ENCODE measurements at regions not wholly inside any gene's neighbourhood (a gene's known extent, or its start where the extent isn't known, plus 50 kb on each side); places are given as distances from the start of the nearest gene placed in this dataset.
"Not testable (repeated sequence)": the region's sequence is repeated elsewhere in the genome, so short reads cannot be mapped to it uniquely, and the experiment has no call there.

DNA sequence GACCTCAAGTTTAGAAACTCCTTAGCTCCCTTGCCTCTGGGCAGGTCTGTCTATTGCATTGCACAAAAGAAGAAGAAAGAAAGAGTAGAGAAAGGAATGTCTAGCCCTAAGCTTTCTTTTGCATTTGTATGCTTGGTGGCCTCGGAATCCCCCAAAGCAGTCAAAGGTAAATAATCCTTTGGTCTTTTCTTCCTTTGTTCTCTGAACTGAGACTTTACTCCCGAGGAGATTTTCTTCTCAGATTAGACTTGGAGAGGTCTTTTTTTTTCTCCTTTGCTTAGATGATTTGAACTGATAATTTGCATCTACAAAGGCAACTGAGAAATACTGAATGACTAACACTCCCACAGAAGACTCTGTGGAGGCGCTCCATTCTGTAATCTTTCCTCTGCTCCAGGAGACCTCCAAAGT, 93.2 kb downstream of the AKR1D1 start:
- DNase-seq, result no peak

DNA sequence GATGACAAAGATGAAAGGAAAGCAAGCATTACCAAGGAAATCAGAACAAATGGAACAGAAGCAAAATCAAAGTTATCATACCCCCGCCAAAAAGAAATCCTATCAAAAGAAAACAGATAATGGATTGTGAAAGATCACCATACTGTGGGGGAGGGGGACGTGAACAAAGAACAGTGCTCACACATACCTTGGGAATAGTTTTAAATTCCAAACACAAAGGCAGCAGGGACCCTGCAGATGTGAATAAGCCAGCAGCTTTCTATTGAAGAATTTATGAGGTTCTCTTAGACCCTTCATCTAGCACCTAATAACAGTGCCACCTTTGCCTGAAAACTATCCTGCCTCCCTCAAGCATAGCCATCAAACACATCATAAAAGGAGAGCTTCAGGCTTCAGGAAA, 94.0 kb downstream of the AKR1D1 start:
- no peak for DNase-seq

DNA sequence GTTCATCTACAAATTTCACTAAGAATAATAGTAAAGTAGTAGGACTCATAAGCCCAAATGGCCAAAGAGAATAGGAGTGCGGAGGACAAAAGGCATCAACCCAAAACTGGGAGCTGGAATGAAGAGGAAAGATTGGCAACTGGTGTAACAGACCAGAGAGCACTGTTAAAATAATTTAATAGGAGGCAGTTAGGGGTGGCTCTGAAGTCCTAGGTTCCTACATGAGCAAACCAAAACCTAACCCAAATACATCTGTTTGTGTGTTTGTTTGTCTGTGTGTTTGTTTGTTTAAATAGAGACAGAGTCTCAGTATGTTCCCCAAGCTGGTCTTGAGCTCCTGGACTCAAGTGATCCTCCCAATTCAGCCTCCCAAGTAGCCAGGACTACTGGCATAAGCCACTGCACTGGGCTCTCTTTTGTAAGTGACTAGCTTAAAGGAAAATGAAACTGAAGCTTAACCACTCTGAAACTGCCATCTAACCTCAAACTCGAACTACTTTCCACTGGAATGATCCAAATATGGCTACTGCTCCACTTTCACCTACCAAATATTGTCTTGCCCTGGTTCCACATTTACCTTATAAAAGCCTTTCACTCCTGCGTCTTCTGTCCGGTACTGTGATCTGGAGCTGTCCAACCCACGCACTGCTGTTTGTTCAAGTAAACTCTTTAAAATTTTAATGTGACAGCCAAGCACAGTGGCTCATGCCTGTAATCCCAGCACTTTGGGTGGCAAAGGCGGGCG, 94.9 kb downstream of the AKR1D1 start:
- DNase-seq, result peak; percentile 24 to 49 (median 35)

DNA sequence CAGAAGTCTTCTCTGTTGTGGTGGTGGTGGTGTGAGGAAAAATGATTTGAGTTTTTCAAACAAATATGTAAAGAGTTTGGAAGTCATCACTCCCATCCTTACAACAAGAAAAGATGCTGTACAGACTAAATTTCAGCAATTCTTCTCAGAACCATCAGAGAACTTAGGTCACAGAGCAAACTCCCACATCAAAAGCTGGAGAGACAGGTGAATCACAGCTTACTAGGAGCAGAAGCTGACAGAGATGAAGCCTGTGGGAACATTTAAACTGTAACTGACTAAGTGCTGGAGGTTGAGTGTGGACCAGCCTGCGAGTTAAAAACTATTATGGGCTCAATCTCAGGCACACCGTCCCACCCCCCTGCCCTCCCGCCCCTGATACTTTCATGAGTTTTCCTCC, 97.3 kb downstream of the AKR1D1 start:
- DNase-seq, result no peak

DNA sequence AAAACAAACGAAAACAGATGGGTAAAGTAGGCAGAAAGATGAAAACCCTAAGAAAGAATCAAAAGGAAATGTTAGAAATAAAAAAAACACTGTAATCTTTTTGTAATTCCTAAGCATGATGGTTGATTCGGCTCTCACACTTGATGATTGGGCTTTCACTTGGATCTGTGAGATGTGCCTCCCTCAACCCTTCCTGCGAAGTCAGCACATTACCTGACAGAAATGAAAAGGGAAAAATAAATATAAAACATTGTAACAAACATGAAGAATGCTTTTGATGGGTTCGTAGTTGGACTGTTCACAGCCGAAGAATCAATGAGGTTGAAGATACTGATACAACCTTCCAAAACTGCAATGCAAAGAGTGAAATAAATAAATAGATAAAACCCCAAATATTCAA, 99.8 kb downstream of the AKR1D1 start:
- DNase-seq, result no peak

DNA sequence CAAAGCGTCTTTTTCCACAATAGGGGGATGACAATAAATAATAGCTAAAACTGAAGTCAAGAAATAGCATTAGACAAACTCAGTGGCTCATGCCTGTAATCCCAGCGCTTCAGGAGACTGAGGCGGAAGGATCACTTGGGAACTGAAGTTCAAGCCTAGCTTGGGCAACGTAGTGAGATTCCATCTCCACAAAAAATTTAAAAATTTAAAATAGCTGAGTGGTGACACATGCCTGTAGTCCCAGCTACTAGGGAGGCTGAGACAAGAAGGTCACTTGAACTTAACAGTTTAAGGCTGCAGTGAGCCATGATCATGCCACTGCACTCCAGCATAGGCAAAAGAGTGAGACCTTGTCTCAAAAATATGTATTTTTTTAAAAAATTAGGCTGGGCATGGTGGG, 107.9 kb downstream of the AKR1D1 start:
- DNase-seq, result no peak

DNA sequence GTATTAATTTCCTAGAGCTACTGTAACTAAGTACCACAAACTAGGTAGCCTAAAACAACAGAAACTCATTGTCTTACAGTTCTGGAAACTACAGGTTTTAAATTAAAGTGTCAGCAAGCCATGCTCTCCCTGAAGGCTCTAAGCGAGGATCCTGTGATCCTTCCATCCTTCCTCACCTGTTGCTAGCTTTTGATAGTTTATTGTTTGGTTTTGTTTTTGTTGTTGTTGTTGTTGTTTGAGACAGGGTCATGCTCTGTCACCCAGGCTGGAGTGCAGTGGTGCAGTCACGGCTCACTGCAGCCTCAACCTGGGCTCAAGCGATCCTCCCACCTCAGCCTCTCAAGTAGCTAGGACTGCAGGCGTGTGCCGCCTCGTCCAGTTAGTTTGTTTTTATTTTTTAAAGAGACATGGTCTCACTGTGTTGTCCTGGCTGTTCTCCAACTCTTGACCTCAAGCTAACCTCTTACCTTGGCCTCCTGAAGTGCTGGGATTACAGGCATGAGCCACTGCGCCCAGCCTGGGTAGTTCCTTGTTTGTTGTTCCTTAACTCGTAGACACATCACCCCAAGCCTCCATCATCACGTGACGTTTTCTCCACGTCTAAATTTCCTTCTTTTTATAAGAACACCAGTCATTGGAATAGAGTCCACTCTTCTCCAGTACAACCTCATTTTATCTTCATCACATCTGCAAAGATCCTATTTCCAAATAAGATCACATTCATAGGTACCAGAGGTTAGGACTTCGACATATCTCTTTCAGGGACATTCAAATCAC, 109.1 kb downstream of the AKR1D1 start:
- DNase-seq, result no peak

DNA sequence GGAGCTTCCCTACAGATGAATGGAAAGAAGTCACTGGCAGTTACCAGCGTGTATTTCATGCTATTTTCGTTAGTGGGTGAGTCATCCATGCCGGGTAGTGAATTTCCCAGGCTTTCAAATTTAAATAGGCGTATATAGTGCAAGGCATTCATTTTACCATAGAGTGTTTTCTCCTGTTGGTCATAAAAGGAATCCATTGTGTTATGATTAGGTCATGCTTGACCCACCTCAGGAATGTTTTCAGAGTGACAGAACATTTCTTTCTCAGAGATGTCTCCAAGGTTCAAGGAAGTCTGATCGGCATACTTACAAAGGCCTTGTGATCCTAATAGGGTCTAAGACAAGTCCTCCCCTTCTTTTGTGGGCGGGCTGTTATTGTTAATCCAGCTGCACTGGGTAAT, 110.7 kb downstream of the AKR1D1 start:
- peak; percentile 41 to 82 (median 73) for DNase-seq

DNA sequence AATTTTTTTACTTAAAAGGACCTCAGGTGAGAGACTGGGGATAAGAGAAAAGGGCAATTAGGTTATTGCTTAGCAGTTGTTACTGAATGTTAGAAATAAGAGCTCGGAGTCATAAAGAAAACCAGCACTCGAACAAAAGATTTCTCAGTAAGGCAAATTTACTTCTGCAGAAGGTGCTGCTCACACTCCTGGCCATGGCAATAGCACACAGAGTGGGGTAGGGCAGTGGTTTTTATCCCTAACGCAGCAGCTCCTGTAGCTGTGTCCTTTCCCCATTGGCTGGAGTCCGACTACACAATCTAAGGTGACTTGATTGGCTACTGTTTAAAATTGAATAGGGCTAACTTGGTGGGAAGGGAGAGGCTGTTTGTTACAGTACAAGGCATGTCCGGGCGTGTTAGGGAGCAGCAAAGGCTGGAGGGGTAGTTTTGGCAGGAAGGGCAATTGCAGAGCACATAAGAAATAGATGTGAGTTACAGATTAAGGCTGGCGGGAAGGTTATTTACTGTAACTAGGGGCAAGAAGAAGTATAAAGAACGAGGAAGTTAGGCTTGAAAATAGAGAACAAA, 112.1 kb downstream of the AKR1D1 start:
- no peak for DNase-seq

DNA sequence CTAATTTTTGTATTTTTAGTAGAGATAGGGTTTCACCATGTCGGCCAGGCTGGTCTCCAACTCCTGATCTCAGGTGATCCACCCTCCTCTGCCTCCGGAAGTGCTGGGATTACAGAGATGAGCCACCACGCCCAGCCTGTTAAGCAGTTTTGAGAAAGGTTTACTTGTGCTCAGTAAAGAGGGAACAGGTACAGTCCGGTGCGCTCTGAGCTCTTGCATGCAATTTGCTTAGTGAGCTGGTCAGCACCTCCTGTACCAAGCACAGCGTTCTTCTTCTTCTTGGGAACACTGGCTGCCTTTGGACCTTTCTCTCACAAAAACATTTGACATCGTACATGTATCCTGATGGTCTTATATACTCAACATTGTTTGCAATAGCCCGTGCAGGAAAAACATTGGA, 118.3 kb downstream of the AKR1D1 start:
- DNase-seq, result no peak

DNA sequence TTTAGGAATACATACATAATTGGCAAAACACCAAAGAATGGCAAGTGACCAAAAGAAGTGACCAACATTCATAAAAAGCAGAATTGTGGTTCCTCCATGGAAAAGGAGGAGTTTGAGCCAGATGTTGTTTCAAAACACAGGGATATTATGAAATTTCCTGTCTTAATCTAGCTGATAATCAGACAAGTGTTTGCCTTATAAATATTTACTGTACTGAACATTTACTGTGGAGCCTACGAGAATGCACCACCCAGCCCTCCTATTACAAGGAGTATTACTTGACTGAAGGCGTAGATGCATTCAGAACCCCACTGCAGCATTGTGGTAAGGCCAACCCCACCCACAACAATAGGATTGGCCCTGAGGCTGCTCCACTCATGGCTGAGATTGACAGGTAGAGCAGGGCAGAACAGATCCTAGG, 118.9 kb downstream of the AKR1D1 start:
- peak in 2 of 3 donors; percentile 26 to 36 for DNase-seq

DNA sequence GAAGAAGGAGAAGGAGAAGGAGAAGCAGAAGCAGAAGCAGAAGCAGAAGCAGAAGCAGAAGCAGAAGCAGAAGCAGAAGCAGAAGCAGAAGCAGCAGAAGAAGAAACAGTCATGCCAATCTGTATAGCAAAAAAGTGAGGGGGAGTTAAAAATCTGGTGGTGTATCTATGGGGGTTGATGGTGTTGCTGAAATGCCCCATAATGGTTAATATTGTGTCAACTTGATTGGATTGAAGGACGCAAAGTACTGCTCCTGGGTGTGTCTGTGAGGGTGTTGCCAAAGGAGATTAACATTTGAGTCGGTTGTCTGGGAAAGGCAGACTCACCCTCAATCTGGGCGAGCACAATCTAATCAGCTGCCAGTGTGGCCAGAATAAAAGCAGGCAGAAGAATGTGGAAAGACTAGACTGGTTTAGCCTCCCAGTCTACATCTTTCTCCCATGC, 120.3 kb downstream of the AKR1D1 start:
- peak; percentile 51 to 75 (median 73) for DNase-seq

DNA sequence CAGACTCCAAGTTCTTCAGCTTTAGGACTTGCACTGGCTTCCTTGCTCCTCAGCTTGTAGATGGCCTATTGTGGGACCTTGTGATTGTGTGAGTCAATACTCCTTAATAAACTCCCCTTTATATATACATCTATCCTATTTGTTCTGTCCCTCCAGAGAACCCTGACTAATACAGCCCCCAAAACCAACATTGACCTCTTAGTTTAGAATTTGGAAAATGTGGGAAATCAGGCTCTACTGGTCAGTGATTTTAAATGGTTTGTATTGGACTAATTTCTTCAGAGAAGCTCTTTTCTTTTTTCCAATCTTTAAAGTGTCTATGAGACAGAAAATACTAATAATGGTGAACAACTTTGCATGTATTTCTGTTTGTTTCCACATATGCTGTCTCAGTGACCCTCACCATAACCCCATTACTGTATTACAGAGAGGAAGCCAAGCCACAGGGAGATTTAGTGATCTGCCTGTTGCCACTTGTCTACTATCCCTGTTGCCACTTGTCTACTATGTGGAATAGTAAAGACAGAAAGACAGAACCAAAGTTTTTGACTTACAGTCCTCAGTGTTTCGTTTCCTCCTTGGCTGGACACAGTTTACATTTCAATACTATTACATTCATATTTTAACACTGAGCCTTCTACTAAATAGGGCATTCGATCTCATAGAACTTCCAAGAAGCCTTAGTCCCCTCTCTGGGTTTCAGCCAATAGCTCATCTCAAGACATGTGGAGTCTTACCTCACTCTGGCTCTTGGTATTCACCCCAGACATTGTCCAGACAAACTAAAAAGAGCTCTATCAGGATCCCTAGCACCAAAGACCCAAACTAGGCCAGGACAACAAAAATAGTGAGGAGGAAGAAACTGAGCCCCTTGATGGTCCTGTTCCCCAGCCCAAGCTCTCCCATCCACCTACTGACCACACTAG, 121.0 kb downstream of the AKR1D1 start:
- DNase-seq, result no peak

DNA sequence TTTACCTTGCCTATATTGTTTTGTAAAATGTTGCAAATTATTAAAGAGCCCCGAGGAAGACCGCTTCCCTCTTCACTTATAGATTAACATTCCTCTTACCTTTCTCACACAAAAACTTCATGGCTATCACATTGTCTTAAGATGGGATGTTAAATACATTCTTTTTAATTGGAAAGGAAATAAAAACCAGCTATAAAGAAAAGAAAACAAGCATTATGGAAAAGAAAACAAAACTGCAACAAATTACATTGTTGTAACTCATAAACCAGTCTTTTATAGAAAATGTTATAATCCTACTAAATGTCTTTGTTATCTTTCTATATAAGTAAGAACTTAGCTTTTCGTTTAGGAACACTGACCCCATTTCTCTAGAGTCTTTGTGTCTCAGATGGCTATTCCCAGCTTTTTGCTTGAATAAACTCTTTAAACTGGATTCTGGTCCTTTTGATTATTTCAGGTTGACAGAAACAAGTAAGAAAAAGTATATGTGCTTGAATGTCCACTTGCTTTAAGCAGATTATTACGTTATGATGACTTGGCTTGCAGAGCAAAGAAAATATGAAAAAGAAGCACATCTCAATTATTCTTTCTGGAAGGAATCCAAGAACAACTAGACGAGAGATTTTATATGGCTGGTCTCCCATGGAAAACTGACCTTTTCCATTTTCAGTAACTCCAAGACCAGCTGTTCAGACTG, 128.2 kb downstream of the AKR1D1 start:
- DNase-seq, result no peak

DNA sequence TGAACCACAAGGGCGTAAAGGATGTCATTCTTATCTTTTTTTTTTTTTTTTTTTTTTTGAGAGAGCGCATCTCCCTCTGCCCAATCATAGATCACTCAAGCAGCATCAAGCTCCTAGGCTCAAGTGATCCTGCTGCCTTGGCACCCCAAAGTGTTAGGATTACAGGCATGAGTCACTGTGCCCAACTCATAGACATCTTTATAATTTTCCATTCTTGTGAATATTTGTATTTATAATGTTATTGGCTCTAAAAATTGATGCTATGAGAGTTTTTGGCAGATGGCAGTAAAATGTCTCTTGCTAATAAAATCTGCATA, 128.7 kb downstream of the AKR1D1 start:
- DNase-seq, result no peak

DNA sequence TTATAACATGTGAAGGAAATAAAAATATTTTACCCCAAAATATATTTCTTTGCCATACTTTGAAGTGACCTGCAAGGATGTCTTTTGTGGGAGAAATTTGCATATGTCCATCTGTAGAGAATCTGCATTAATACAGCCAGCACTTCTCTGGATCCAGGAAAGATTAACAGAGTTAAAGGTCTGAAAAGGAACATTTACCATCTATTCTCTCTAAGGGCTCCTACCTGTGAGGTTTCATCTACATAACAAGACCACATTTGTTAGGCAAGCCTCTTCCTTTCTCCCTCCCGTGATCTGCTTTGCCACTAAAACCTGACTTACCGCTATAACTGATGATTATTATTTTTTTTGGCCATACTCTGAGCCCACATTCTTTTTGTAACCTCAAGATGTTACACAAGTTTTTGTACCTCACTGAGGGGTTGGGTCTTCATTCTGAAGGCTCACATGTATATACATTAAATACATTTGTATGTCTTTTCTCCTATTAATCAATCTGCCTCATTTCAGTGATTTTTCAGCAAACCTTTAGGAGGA, 129.4 kb downstream of the AKR1D1 start:
- DNase-seq, result no peak

DNA sequence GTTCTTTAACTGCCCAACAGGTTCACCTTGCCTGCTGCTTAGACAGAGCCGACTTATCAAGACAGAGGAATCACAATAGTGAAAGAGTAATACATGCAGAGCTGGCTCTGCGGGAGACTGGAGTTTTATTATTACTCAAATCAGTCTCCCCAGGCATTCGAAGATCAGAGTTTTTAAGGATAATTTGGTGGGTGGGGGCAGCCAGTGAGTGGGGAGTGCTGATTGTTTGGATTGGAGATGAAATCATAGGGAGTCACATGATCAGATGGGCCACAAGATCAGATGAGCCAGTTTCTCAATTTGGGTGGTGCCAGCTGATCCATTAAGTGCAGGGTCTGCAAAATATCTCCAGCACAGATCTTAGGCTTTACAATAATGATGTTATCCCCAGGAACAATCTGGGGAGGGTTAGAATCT, 131.3 kb downstream of the AKR1D1 start:
- DNase-seq, result no peak

DNA sequence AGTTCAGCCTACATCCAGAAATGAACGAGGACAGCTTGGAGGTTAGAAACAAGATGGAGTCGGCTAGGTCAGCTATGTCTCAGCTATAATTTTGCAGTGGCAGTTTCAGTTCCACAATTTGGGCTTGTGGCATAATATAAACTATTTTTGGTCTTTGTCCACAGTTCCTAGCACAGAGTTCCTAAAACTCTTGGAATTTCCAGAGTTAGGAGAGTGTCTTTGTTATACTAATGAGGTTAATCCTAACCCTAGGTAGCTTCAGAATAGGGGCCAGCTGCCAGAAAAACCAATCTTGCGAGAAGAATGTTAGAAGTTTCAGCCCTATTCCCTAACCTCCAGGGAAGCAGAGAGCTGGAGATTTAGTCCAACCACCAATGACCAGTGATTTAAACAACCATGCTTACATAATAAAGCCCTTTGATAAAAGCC, 131.9 kb downstream of the AKR1D1 start:
- DNase-seq, result peak; percentile 36 to 73 (median 68)

DNA sequence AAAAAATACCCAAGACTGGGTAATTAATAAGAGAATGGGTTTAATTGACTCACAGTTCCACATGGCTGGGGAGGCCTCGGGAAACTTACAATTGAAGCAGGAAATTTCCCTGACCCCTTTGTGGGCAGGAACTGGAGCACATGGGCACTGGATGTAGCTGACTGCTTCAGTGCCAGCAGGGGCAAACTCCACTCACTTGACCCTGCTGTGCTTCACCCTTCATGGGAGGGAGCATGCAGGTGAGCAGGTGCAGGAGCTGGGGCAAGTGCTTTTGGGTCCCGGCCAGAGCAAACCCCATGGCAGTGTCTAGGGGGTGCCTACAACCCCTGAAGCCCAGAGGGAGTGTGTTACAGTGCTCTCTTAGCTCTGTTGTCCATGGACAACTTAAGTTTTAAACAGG, 132.6 kb downstream of the AKR1D1 start:
- no peak for DNase-seq

DNA sequence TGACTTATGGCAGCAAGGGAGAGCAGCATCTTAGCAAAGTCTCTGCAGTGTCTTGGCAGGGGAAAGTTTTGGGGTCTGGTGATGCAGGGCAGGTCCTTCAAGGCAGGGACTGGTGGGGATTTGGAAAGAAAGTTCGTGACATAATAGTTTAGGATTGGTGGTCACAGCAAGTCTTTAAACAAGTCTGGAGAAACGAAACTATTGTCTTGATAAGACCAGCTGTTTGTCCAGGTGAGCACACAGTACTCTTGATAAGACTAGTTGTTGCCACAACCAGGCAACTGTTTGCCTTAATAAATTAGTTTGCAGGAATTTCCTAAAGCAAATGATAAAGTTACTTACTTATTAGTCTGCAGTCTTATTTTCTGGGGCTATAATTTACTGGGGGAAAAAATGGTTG, 136.1 kb downstream of the AKR1D1 start:
- DNase-seq, result no peak

DNA sequence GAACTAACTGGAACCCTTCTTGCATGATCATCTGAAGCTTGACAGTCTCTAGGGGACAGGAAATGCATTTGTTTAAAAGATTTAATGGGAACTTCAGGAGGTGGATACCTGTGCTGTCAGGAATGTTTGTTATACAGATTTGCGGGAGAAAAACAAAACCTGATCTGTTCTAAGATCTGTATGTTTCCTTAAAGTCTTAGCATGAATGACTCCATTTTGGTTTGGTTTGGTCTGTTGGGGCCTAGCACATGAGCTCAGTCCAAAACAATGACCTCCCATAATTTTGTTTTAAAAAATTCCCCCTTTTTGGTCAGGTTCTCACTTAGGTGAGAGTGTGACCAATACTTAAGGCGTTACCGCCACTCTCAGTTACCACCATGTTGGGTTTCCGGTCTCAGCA, 138.7 kb downstream of the AKR1D1 start:
- no peak for DNase-seq

DNA sequence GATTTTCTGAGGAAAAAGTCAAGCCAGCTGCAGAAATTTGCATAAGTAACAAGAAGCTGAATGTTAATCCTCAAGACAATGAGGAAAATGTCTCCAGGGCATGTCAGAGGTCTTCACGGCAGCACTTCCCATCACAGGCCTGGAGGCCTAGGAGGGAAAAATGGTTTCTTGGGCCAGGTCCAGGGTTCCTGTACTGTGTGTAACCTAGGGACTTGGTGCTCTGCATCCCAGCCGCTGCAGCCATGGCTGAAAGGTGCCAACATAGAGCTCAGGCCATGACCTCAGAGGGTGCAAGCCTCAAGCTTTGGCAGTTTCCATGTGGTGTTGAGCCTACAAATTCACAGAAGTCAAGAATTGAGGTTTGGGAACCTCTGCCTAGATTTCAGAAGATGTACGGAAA, 144.1 kb downstream of the AKR1D1 start:
- DNase-seq, result not testable (repeated sequence)
